ENCODE measurements at regions not wholly inside any gene's neighbourhood (a gene's known extent, or its start where the extent isn't known, plus 50 kb on each side); places are given as distances from the start of the nearest gene placed in this dataset.
"Not testable (repeated sequence)": the region's sequence is repeated elsewhere in the genome, so short reads cannot be mapped to it uniquely, and the experiment has no call there.

DNA sequence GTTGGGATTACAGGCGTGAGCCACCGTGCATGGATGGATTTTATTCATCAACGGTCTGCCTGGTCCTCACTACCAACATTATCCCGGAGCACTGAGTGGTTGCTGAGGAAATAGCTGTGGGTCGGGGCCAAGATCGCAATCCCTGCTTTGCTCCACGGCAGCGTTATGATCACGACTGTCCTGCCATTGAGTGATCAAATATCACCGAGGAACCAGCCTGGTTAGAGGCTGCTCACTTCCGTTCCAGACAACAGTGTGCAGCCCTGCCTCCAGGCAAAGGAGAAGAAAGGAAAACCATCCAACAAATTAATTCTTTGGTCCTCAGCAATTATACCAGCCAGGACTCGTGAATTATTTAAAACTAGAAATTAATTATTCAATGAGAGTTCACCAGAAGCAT is 70.6 kb upstream of the TBL1X start:
- H3K4me3 ChIP-seq (ENCODE audit: low read length) = no peak overlapping the region
- no peak overlapping the region for H3K27ac ChIP-seq (ENCODE audit: low read length)
- no peaks in the 10 kb centered on the region for H3F3A ChIP-seq (ENCODE audit: insufficient read depth, low read length, poor library complexity, severe bottlenecking)
- no peaks in the 10 kb centered on the region for H3K79me2 ChIP-seq (replicated peaks; ENCODE audit: insufficient read depth, low read length)
- H3K9me3 ChIP-seq (ENCODE audit: low read length) = no peaks in the 10 kb centered on the region
- TF ChIP-seq TAF1 (IDR thresholded peaks at IDR 0.05; ENCODE audit: low read depth) (no peak), SMC3 (conservative IDR thresholded peaks at IDR 0.05; ENCODE audit: poor library complexity) (no peak), MXI1 (conservative IDR thresholded peaks at IDR 0.05; ENCODE audit: poor library complexity, severe bottlenecking) (no peak)
- no peaks in the 10 kb centered on the region for H3K36me3 ChIP-seq (ENCODE audit: insufficient read depth, low read length)
- H3K27me3 ChIP-seq (ENCODE audit: insufficient read depth, low read depth, low read length) = no peaks in the 10 kb centered on the region
- no peaks in the 10 kb centered on the region for H4K20me1 ChIP-seq (ENCODE audit: insufficient read depth)
- H2AFZ ChIP-seq (ENCODE audit: low read depth, low read length) = no peak overlapping the region
- H3K9ac ChIP-seq (ENCODE audit: low read length) = no peak overlapping the region
- H3K9me2 ChIP-seq (ENCODE audit: insufficient read depth, low read length) = no peaks in the 10 kb centered on the region
- no peak overlapping the region for H3K4me2 ChIP-seq (ENCODE audit: low read length)

DNA sequence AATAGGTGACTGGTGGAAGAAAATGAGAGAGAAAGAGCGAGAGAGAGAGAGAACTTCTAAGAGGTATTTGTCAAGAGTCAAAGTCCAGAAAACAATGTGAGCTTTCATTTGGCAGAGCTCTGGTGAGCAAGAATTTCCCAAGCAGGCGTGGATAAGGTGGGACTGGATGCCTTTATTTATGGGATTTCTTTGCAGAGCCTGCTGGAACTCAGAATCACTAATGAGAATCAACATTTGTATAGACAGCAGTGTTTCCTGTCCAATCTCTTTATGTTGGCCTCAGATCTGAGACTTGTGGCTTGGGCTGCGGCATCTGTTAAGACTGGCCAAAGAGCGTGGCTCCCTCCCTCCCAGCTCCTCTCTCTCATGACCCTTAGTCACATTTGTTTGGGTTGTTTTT is 67.9 kb upstream of the TBL1X start:
- Histone ChIP-seq H2AFZ (ENCODE audit: low read depth, low read length) (no peak overlapping the region), H3K27ac (ENCODE audit: low read length) (no peak overlapping the region), H3K9ac (ENCODE audit: low read length) (no peak overlapping the region), H3K79me2 (replicated peaks; ENCODE audit: insufficient read depth, low read length) (no peaks in the 10 kb centered on the region), H3K9me3 (ENCODE audit: low read length) (no peaks in the 10 kb centered on the region), H3K4me3 (ENCODE audit: low read length) (no peak overlapping the region), H3F3A (ENCODE audit: insufficient read depth, low read length, poor library complexity, severe bottlenecking) (no peaks in the 10 kb centered on the region), H3K27me3 (ENCODE audit: insufficient read depth, low read depth, low read length) (no peaks in the 10 kb centered on the region), H3K9me2 (ENCODE audit: insufficient read depth, low read length) (no peaks in the 10 kb centered on the region), H3K36me3 (ENCODE audit: insufficient read depth, low read length) (no peaks in the 10 kb centered on the region), H4K20me1 (ENCODE audit: insufficient read depth) (no peaks in the 10 kb centered on the region), H3K4me2 (ENCODE audit: low read length) (no peak overlapping the region)
- TF ChIP-seq EP300 (conservative IDR thresholded peaks at IDR 0.05; ENCODE audit: poor library complexity, severe bottlenecking) (no peak), MXI1 (conservative IDR thresholded peaks at IDR 0.05; ENCODE audit: poor library complexity, severe bottlenecking) (no peak)

DNA sequence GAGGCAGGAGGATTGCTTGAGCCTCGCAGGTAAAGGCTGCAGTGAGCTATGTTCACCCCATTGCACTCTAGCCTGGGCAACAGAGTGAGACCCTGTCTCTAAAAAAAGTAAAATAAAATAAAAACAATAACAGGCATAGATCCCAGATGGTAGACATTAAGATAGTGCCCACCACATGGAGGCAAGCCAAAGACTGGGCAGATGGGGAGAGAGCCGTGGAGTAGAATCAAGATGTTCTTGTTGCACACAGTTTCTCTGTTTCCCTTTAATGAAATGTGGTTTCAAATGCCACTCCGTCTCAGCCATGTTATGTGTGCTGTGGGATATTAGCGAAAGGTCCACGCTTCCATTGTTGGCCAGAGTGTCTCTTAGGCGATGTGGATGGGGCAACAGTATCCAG is 63.8 kb upstream of the TBL1X start:
- Histone ChIP-seq H3F3A (ENCODE audit: insufficient read depth, low read length, poor library complexity, severe bottlenecking) (no peaks in the 10 kb centered on the region), H2AFZ (ENCODE audit: low read depth, low read length) (no peak overlapping the region), H3K9ac (ENCODE audit: low read length) (no peak overlapping the region), H3K27me3 (ENCODE audit: insufficient read depth, low read depth, low read length) (no peaks in the 10 kb centered on the region), H3K27ac (ENCODE audit: low read length) (no peak overlapping the region), H3K4me2 (ENCODE audit: low read length) (no peak overlapping the region), H4K20me1 (ENCODE audit: insufficient read depth) (no peaks in the 10 kb centered on the region), H3K9me3 (ENCODE audit: low read length) (no peaks in the 10 kb centered on the region), H3K9me2 (ENCODE audit: insufficient read depth, low read length) (no peaks in the 10 kb centered on the region), H3K4me3 (ENCODE audit: low read length) (no peak overlapping the region), H3K79me2 (replicated peaks; ENCODE audit: insufficient read depth, low read length) (no peaks in the 10 kb centered on the region), H3K36me3 (ENCODE audit: insufficient read depth, low read length) (no peaks in the 10 kb centered on the region)
- TF ChIP-seq POLR2AphosphoS5 (IDR thresholded peaks at IDR 0.05) = no peak
- TF ChIP-seq SMC3 (conservative IDR thresholded peaks at IDR 0.05; ENCODE audit: poor library complexity) = no peak
- TF ChIP-seq TAF1 (IDR thresholded peaks at IDR 0.05; ENCODE audit: low read depth) = no peak

DNA sequence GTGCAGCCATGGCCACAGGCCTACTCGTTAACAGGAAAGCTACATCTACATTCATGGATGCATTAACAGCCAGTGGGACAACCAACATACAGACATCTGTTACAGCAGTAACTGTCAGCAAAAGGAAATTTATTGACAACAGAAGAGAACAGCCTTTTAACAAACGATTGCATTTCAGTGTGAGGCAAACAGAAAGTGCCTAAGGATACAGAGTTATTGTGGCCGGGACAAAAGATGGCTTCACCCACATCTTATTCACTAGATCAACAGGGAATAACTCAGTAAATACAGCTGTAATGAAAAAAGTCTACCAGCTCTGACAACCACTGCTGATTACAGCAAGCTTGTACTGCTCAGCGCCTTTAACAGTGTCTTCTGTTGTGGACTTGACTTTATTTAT is 61.5 kb upstream of the TBL1X start:
- H3K36me3 ChIP-seq (ENCODE audit: insufficient read depth, low read length) = no peaks in the 10 kb centered on the region
- no peak overlapping the region for H3K27ac ChIP-seq (ENCODE audit: low read length)
- H3F3A ChIP-seq (ENCODE audit: insufficient read depth, low read length, poor library complexity, severe bottlenecking) = no peaks in the 10 kb centered on the region
- H3K9me3 ChIP-seq (ENCODE audit: low read length) = no peaks in the 10 kb centered on the region
- no peak overlapping the region for H3K4me3 ChIP-seq (ENCODE audit: low read length)
- no peak overlapping the region for H2AFZ ChIP-seq (ENCODE audit: low read depth, low read length)
- no peak overlapping the region for H3K4me2 ChIP-seq (ENCODE audit: low read length)
- no peaks in the 10 kb centered on the region for H3K79me2 ChIP-seq (replicated peaks; ENCODE audit: insufficient read depth, low read length)
- no peaks in the 10 kb centered on the region for H3K9me2 ChIP-seq (ENCODE audit: insufficient read depth, low read length)
- no peak overlapping the region for H3K9ac ChIP-seq (ENCODE audit: low read length)
- TF ChIP-seq EP300 (conservative IDR thresholded peaks at IDR 0.05; ENCODE audit: poor library complexity, severe bottlenecking) (no peak), POLR2AphosphoS5 (IDR thresholded peaks at IDR 0.05) (no peak), TAF1 (IDR thresholded peaks at IDR 0.05; ENCODE audit: low read depth) (no peak), RAD21 (conservative IDR thresholded peaks at IDR 0.05) (no peak), SMC3 (conservative IDR thresholded peaks at IDR 0.05; ENCODE audit: poor library complexity) (no peak), EZH2 (IDR thresholded peaks at IDR 0.05; ENCODE audit: borderline replicate concordance, insufficient read depth, low read length, poor library complexity, severe bottlenecking) (no peak), MXI1 (conservative IDR thresholded peaks at IDR 0.05; ENCODE audit: poor library complexity, severe bottlenecking) (no peak)
- TF ChIP-seq, protein P1, sequence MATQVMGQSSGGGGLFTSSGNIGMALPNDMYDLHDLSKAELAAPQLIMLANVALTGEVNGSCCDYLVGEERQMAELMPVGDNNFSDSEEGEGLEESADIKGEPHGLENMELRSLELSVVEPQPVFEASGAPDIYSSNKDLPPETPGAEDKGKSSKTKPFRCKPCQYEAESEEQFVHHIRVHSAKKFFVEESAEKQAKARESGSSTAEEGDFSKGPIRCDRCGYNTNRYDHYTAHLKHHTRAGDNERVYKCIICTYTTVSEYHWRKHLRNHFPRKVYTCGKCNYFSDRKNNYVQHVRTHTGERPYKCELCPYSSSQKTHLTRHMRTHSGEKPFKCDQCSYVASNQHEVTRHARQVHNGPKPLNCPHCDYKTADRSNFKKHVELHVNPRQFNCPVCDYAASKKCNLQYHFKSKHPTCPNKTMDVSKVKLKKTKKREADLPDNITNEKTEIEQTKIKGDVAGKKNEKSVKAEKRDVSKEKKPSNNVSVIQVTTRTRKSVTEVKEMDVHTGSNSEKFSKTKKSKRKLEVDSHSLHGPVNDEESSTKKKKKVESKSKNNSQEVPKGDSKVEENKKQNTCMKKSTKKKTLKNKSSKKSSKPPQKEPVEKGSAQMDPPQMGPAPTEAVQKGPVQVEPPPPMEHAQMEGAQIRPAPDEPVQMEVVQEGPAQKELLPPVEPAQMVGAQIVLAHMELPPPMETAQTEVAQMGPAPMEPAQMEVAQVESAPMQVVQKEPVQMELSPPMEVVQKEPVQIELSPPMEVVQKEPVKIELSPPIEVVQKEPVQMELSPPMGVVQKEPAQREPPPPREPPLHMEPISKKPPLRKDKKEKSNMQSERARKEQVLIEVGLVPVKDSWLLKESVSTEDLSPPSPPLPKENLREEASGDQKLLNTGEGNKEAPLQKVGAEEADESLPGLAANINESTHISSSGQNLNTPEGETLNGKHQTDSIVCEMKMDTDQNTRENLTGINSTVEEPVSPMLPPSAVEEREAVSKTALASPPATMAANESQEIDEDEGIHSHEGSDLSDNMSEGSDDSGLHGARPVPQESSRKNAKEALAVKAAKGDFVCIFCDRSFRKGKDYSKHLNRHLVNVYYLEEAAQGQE (IDR thresholded peaks at IDR 0.05; ENCODE audit: borderline replicate concordance) = no peak
- TF ChIP-seq, protein P2, sequence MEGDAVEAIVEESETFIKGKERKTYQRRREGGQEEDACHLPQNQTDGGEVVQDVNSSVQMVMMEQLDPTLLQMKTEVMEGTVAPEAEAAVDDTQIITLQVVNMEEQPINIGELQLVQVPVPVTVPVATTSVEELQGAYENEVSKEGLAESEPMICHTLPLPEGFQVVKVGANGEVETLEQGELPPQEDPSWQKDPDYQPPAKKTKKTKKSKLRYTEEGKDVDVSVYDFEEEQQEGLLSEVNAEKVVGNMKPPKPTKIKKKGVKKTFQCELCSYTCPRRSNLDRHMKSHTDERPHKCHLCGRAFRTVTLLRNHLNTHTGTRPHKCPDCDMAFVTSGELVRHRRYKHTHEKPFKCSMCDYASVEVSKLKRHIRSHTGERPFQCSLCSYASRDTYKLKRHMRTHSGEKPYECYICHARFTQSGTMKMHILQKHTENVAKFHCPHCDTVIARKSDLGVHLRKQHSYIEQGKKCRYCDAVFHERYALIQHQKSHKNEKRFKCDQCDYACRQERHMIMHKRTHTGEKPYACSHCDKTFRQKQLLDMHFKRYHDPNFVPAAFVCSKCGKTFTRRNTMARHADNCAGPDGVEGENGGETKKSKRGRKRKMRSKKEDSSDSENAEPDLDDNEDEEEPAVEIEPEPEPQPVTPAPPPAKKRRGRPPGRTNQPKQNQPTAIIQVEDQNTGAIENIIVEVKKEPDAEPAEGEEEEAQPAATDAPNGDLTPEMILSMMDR (IDR thresholded peaks at IDR 0.05; ENCODE audit: poor library complexity, severe bottlenecking) = no peak
- H4K20me1 ChIP-seq (ENCODE audit: insufficient read depth) = no peaks in the 10 kb centered on the region
- H3K27me3 ChIP-seq (ENCODE audit: insufficient read depth, low read depth, low read length) = no peaks in the 10 kb centered on the region

DNA sequence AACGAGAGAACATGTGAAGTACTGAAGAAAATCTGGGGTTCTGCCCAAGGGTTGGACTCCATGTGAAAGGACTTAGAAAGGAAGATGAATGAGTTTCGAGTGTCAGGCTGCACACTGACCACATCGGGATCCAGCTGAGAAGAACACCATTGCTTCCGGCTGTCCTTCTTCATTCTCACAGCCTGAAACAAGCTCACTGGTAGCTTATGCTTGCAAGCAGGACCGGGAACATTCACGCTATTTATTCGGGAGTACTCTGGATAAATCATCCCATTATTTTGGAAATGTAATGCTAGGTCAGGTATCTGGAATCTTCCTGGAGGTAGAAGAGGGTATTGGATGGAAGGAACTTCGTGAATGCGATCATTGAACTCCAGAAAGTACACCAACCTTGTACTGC is 59.2 kb upstream of the TBL1X start:
- H3K9me3 ChIP-seq (ENCODE audit: low read length); H4K20me1 ChIP-seq (ENCODE audit: insufficient read depth); H3K4me3 ChIP-seq (ENCODE audit: low read length); H3K27me3 ChIP-seq (ENCODE audit: insufficient read depth, low read depth, low read length); H3K9me2 ChIP-seq (ENCODE audit: insufficient read depth, low read length); H3K27ac ChIP-seq (ENCODE audit: low read length); H3F3A ChIP-seq (ENCODE audit: insufficient read depth, low read length, poor library complexity, severe bottlenecking); H3K9ac ChIP-seq (ENCODE audit: low read length); H3K4me2 ChIP-seq (ENCODE audit: low read length); H3K79me2 ChIP-seq (replicated peaks; ENCODE audit: insufficient read depth, low read length); H2AFZ ChIP-seq (ENCODE audit: low read depth, low read length); H3K36me3 ChIP-seq (ENCODE audit: insufficient read depth, low read length): not testable (repeated sequence)
